OCI-LY3 (cell line): ENCODE measurements at regions not wholly inside any gene's neighbourhood (a gene's known extent, or its start where the extent isn't known, plus 50 kb on each side); places are given as distances from the start of the nearest gene placed in this dataset.

Experiments
- EZH2phosphoT487 ChIP-seq: fragments of 200-600 bp; shearing (Covaris generic); IDR thresholded peaks from 2 replicates; pipeline ENCODE4 v1.6.1; 2018; ENCODE audit warnings: antibody characterized with exemption, mixed run types, low read depth
- TF ChIP-seq, protein P1 (sequence below): fragments of 200-600, 300-600 bp; sonication (generic); IDR thresholded peaks from 2 replicates; pipeline ENCODE4 v1.5.1; 2014; ENCODE audit warnings: antibody characterized with exemption, low read length, low read depth

DNA sequence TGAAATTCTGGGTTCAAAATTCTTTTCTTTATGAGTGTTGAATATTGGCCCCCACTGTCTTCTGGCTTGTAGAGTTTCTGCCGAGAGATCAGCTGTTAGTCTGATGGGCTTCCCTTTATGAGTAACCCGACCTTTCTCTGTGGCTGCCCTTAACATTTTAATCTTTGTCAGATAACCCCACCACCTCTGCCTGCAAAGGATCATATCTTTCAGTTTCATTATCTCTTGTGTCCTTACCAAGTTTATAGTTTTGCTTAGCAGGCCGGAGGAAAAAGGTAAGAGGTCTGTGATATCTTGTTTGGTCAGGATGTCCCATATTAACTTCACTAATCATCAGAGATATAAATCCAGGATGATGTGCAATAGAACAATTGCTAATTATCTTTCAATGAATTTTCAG is 970.2 kb upstream of the TYRP1 start:
- TF ChIP-seq, protein P1, sequence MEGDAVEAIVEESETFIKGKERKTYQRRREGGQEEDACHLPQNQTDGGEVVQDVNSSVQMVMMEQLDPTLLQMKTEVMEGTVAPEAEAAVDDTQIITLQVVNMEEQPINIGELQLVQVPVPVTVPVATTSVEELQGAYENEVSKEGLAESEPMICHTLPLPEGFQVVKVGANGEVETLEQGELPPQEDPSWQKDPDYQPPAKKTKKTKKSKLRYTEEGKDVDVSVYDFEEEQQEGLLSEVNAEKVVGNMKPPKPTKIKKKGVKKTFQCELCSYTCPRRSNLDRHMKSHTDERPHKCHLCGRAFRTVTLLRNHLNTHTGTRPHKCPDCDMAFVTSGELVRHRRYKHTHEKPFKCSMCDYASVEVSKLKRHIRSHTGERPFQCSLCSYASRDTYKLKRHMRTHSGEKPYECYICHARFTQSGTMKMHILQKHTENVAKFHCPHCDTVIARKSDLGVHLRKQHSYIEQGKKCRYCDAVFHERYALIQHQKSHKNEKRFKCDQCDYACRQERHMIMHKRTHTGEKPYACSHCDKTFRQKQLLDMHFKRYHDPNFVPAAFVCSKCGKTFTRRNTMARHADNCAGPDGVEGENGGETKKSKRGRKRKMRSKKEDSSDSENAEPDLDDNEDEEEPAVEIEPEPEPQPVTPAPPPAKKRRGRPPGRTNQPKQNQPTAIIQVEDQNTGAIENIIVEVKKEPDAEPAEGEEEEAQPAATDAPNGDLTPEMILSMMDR: no peak
- TF ChIP-seq EZH2phosphoT487: no peak
